Right forelimb (tissue), 1 donor: ENCODE measurements at regions not wholly inside any gene's neighbourhood (a gene's known extent, or its start where the extent isn't known, plus 50 kb on each side); places are given as distances from the start of the nearest gene placed in this dataset.
"Not testable (repeated sequence)": the region's sequence is repeated elsewhere in the genome, so short reads cannot be mapped to it uniquely, and the experiment has no call there.

Source experiments
- DNase-seq: peaks from one replicate; pipeline ENCODE4 v3.0.0-alpha.2; 2018

- no peak for DNase-seq
Observed at GRCh38 chr1:79781261-79781660, 774.7 kb upstream of the ADGRL4 start.

- no peak for DNase-seq
Observed at GRCh38 chr1:79777481-79778219, 771.1 kb upstream of the ADGRL4 start.

GRCh38 chr1:79775402-79775801 lies 768.9 kb upstream of the ADGRL4 start:
- no peak for DNase-seq

- DNase-seq = no peak
Observed at GRCh38 chr1:79773385-79773784, 766.9 kb upstream of the ADGRL4 start.

GRCh38 chr1:79762461-79762860 lies 755.9 kb upstream of the ADGRL4 start:
- no peak for DNase-seq

- DNase-seq = no peak
Observed at GRCh38 chr1:79760531-79760930, 754.0 kb upstream of the ADGRL4 start.

DNA sequence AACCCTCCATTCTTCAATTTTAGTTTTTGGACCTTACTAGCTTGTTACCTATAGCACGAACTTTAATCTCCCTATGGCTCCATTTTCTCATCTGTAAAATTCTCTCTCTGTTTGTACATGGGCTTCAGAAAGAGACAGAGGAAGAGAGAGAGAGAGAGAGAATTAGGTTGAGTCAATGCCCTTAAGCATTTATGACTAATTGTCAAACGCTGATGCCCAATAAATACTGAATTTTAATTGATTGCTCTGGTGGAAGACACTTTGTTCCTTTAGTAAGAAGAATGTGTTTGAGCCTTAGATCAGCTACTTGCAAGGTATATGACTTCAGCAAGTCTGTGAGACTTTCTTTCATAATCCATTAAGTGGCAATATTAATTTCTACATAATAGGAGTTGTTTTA lies 743.1 kb upstream of the ADGRL4 start:
- DNase-seq = no peak

DNA sequence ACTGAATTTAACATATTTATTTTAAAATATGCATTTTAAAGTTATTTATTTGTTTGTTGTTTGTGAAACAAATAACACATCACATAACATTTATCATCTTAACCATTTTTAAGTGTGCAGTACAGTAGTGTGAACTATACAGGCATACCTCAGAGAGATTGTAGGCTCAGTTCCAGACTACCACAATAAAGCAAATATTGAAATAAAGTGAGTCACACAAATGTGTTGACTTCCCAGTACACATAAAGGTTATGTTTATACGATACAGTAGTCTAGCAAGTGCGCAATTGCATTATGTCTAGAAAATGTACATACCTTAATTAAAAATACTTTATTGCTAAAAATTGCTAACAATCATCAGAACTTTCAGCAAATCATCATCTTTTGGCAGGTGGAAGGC lies 739.4 kb upstream of the ADGRL4 start:
- DNase-seq = no peak

DNA sequence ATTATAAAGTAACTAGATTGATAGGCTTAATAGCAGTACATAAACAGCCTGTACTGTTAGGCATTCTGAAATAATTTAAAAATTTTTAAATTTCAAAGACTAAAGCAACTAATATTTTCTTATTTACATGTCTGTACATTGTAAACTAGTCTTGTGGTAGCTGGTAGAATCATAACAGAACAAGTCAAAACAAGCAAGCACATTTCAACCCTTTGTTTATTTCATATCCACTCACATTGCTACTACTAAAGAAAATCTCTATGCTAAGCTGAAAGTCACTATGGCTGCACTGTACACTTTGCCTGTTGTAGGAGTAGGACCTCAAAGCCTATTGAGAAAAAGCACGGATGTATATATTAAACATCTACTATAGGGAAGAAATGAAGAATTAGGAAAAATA lies 738.2 kb upstream of the ADGRL4 start:
- DNase-seq = no peak

GRCh38 chr1:79741720-79742421 lies 735.3 kb upstream of the ADGRL4 start:
- DNase-seq = no peak

DNA sequence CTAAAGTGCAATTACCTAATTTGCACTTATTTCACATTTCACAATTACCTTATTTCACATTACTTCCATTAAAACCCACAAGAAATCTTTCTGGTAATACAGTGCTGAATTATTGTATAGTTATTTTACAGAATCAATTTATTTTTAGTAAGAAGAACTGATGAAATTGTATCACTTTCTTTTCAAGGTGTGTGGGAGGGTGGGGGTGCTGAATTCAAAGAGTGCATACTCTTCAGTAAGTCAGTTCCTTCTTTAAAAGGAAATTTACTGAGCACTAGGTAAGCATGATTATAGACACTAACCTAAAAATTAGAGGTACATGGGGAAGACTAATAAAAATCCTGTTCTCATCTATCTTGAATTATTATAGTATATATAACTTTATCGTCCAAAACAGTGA lies 731.6 kb upstream of the ADGRL4 start:
- no peak for DNase-seq

GRCh38 chr1:79737193-79737592 lies 730.7 kb upstream of the ADGRL4 start:
- DNase-seq = no peak

GRCh38 chr1:79732950-79733349 lies 726.4 kb upstream of the ADGRL4 start:
- DNase-seq = no peak

GRCh38 chr1:79726911-79727310 lies 720.4 kb upstream of the ADGRL4 start:
- no peak for DNase-seq

GRCh38 chr1:79726321-79726720 lies 719.8 kb upstream of the ADGRL4 start:
- no peak for DNase-seq

- DNase-seq = no peak
Observed at GRCh38 chr1:79716447-79716846, 709.9 kb upstream of the ADGRL4 start.

- no peak for DNase-seq
Observed at GRCh38 chr1:79714664-79715063, 708.1 kb upstream of the ADGRL4 start.

DNA sequence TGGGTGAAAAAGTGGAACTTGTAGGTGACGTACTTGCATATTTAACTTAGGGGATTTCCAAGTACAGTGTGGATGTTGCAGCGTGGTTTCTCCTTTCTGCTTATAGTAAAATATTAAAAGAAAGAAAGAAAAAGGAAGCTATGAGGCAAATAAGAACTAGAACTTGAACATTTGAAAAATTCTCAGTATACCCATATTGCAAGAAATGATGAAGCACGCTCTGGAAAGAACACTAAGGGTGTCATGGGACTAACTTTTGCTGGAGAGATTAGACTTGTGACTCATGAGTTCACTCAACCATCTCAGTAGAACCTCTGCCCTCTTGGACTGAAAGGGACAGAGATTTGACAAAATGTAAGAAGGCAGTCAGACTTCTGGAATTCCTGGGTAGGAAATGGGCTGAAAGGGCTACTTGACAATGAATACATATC lies 704.5 kb upstream of the ADGRL4 start:
- no peak for DNase-seq

DNA sequence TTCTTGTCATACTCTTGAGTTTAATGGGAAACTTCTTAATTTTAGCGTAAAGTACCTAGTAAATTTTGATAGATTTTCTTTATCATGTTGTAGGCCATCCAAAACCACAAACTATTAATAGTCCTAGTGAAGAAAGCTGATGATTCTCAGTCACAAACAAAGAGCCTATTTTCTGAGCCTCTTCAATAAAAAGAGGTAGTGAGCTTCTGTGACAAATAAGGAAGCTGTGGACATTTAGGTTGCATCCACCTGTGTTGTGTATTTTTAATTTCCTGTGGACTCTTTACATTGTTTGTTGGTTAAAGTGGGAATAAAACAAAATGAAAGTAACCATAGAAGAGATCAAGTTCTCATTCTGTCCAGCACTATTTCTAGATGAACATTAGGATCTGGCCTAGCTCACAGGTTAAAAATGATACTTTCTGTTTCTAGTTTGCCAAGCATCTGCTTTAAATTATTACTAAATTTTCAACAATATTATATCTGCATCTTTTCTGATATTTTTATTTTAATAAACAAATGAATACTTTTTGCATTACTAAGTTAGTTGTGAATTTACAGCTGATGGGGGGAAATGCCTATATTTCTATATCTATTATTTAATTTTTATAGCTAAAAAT lies 702.2 kb upstream of the ADGRL4 start:
- DNase-seq = no peak

DNA sequence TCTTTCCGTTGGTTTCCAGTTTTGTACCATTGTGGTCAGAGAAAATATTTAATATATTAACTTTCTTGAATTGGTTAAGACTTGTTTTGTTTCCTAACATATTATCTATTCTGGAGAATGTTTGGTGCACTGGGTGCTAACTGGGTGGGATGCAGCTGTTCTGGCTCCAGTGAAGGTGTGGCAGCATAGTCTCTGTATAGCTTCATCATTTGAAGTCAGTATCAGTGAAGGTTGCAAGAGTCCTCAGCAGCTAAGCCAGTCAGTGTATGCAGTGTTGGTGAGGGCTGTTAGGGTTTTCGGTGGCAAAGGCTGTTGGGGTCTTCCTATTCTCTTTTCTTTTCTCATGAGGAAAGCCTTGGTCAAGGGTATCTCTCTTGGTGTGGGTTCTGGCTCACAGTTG lies 698.7 kb upstream of the ADGRL4 start:
- DNase-seq = no peak

DNA sequence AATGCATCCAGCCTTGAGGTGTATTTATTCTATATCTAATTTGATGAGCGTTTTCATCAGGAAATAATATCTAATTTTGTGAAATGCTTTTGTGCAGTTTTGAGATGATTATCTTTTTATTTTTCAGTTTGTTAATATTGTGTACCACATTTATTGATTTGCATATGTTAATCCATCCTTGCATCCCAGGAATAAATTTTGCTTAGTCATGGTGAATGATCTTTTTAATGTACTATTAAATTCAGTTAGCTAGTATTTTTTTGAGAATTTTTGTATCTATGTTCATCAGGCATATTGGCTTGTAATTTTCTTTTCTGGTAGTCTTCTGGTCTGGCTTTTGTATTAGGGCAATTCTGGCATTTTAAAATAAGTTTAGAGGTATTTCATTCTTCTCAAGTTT lies 697.5 kb upstream of the ADGRL4 start:
- DNase-seq = no peak

- DNase-seq = not testable (repeated sequence)
Observed at GRCh38 chr1:79702336-79702999, 695.9 kb upstream of the ADGRL4 start.

DNA sequence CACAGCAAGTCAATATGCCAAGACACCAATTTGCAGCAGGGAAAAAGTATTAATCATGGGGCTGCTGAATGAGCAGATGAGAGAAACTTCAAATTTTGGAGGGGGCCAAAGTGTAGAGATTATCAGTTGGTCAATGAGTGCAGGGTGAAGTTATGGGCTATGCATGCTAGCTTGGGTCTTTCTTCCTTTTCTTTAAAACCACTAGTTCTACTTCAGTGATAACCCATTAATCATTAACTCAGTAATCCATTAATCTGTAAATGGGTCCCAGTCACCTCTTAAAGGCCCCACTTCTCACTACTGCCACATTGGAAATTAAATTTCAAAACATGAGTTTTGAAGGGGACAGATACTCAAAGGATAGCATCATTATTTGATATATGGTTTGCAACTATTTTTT lies 688.6 kb upstream of the ADGRL4 start:
- DNase-seq = no peak

- DNase-seq = no peak
Observed at GRCh38 chr1:79694241-79694640, 687.7 kb upstream of the ADGRL4 start.
